NCI-H2196 (cell line): ENCODE measurements at regions not wholly inside any gene's neighbourhood (a gene's known extent, or its start where the extent isn't known, plus 50 kb on each side); places are given as distances from the start of the nearest gene placed in this dataset.
"Not testable (repeated sequence)": the region's sequence is repeated elsewhere in the genome, so short reads cannot be mapped to it uniquely, and the experiment has no call there.

Source experiments
- DNase-seq: peaks from one replicate; lab custom pipeline; 2025; ENCODE audit not compliant: unreplicated experiment; lab: John Stamatoyannopoulos, UW

DNA sequence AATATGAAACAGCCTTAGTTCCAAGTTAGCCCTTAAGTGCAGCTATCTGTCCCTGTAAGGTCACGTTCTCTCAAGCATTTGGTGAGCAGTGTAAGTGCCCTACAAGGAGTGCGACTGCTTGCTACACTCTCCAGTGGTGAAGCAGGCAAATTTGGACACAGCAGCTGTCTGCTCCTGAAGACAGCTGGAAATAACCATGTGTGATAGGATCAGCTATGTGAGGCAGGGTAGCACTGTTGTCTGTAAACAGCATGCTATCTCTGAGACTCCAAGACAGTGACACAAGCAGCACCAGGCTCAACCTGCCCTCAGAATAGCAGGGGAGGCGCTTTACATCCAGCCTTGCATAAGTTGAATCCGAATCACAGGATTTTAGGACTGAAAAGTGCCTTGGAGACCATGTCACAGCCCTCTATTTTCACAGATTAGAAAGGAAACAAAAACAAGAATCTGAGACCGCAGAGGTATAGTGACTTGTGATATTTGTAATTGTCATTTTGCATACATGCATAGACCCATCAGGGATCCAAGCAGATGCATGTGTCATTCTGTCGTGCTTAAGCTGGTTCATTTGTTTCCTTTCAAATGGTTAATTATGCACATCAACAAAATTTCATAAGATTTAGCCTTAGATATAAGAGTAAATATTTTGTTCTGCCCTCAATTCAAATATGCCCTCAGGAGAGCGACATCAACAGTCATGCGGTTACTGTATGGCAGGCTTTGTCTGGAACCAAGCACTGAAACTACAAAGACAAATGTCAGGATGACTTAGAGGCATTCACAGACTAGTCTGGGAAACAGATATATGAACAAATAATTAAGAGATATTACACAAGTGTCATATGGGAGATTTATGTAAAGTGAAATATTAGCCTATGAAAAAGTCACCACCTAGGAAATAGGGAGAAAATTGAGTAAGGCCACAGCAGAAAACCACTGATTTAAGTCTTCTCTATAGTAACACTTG lies 134.9 kb upstream of the NRIP1 start:
- no peak for DNase-seq

DNA sequence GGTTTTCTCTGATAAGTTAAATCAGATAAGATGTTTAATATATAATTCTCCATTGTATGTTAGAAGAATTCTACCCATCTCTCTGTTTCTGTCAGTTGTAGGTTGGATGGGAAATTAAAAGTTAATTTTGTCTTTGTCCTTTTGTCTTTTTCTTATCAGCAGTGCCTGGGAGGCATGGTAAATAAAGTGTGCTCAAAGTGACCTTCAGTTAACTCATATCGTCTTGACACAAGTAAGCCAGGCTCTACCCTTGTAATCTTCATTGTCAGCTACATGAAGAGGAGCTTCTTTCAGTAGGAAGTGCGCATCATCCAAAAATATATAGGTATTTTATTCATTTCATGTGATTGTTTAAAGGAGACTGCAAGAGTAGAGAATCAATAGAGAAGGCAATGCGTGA lies 138.9 kb upstream of the NRIP1 start:
- DNase-seq: no peak

DNA sequence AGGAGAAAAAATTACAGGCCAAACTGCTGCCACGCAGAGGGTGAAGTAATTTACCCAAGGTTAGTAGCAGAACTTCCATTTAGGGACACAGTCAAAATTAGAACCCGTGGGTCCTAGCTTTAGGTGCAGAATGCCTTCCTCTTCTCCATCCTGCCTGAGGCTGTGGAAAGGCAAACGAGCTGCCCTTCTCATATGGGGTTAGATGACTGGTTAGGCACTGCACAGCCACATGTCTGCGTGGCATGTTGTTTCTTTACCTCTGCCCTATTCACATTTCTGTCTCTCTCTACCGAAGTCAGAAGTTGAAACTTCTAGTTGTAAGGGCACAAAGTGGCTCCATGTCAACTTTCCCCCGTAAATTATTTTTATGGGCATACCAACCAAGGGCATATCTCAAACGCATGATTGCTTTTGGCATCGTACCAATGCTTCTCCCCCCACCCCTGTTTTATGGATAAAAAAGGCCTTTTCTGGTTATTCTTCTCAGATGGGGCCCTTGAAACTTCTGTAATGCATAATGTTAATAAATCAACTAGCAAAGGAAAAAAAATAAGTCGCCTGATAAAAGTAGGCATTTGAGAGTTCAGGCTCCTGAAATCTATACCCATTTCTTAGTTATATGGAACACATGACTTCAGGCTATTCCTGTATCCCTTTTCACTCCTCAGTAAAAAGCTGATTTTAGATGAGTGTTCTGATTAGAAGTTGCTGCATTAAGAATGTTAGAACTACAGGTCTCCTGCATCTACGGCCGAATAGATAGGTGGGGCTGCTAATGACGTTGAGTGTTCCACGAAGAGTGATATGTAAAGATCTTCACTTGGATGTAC lies 139.6 kb upstream of the NRIP1 start:
- no peak for DNase-seq

DNA sequence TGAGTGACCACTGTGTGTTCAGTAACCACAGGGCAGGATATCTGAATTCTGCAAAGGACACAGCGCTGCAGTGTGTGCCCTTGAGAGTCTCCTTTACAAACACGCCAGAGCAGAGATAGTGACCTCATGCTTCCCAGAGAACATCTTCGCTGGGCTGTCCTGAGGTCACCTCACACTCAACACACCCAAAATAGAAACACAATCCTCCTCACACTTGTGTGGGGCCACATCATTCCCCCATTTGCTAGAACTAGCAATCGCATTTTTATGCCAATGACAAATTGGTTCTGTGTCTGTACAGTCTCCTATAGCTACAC lies 140.1 kb upstream of the NRIP1 start:
- no peak for DNase-seq

DNA sequence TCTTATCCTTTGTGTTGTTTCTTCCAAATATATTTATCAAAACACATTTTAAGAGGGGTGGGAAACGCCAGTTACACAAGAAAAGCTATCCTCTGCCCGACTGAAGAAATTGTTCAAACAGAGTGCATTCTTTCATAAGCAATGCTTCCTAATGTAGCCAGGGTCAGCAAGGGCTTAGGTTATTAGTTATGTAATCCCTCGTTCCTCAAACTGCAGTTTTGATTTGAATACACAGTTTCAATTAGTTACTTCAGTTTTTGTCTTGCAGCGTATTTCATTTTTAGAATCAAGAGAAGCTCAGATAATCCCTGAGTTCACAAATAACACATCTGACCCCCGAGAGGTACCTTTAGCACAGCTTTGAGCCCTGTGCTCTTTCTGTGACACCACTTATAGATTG lies 141.7 kb upstream of the NRIP1 start:
- DNase-seq: no peak

DNA sequence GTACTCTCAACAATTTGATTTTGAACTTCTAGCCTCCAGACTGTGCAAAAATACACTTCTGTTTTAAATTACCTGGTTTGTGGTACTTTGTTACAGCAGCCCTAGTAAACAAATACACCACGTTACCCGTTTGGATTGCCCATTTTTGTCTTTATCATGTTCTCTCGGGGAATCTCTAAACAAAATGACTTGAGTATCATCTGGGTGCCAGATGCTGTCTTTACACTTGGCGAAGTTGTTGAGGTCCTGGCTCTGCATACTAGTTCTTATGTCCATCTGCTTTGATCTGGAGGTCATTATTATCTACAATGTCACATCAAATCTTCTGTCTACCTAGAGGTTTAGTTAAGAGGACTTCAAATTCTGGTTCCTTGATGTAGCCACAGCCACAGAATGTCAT lies 142.4 kb upstream of the NRIP1 start:
- DNase-seq: no peak

DNA sequence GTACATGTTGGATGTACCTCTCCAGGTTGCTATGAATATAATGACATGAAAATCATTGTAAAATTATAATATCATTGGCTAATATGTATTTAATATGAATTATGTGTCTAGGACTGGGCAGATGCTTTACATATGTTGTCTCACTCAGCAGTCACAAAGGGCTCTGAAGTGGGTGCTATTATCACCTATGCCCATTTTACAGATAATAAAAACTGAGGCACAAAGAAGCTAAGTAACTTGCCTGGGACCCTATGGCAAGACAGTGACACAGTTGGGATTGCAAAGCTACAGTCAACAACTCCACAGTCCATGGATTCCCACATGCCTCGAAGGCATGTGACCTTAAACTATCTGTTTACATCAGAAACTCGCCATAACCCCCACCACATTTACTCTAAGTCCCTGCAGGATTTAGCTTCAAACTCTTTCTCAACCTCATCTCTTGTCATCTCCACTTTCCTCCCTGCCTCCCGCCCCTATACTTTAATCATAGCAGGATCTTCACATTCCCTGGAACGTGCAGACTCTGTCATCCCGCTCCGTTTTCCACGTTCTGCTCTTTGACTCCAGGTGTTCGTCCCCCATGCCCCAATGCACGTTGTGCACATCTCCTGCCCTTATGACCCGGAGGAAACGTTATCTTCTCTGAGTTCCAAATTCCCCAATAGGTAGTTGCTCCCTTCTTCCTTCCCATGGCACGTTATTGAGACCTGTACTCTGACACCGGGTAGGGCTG lies 143.0 kb upstream of the NRIP1 start:
- DNase-seq: no peak

DNA sequence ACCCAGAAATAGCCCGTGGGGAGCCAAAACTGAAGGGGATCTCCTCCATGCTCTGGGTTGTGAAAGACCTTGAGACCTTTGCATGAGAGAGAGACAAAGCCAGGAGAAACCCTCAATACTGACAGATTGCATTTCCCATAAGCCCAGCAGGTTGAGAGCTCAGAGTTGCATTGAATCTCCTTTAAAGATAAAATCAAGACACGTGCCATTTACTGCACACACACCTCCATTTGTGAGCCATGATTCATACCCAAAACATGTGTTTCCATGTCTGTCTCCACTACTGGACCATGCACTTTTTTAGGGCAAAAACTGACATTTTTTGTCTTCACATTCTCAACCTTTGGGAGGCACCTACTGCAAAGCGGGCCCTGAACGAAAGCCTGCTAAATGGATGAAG lies 144.0 kb upstream of the NRIP1 start:
- DNase-seq: no peak

DNA sequence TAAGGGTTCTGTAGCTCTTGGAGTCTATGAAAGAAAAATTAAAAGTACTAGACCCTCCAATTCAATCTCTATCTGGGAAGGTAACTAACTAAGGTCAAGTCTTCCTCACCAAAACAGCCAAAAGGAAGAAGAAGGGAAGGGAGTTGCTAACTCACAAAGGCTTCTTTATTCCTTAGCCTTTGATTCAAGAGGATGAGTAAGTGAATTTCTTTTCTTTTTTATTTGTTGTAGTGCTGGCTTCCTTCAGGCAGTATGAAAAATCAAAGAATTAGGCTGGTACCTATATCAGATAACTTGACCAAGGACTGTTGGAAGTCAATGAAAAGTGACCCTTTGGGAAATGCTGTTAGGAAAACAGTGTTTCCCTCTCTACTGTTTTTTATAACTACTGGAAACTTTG lies 144.4 kb upstream of the NRIP1 start:
- DNase-seq: no peak

DNA sequence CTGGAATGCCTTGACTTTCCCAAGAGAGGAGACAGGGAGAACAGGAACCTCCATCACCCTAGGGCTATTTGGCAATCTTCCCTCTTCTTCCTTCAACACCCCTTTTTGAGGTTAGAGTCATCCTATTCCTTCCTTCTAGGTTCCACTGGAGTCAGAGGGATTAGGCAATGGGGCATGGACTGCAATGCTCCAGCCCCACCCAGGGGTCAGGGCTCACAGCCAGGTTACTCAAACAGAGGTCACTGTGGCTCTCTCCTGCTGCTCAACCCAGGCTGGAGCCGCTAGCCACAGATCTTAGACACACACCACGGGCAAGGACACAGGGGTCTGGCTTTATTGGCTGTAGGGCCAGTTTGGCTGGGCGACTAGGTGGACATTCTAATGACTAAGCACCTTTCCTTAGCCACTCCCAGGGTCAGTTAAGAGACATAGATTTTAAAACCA lies 145.5 kb upstream of the NRIP1 start:
- DNase-seq: no peak

DNA sequence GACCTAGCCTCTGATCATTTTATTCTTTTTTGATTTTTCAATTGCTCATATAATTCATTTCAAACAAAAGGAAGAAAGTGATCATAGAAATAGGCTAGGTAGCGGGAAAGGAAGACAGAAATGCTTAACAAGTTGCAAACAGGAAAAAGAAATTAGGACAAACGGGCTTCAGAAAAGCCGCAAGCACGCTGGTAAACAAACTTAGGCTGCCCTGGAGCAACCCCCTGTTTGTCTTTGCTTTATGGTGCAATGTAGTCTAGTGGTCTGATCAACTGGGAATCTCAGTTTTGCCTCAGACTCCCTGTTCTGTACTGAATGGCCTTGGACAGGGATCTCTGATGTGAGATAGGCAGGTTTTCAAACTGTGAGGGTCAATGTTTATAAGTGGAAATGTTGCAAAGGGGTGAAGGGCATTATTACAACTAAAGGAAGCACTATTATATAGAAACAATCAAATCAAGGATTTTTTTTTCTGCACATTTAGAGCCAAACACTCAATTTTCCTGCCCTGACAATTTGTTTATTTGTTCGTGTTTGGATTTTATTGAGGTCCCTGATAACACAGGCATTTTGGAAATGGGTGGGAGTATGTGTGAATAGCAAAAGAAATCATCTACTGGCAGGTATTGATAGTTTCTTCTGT lies 146.8 kb upstream of the NRIP1 start:
- no peak for DNase-seq

DNA sequence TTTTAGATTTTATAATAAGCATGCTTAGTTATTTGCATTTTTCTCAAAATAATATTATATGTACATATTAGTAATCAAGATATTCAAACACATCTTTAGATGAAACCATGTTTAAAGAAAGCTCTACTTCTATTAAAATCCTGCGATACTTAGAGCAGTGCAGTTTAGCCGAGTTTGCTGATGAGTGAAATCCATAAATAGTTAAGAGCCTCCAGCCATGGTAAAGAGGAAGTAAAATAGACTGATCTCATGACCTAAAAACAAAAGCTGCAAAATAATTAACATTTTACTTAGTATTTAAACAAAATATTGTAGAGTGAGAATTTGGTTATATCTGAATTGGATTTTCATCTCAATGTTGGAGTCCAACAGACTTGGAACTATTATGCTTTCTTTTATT lies 147.4 kb upstream of the NRIP1 start:
- DNase-seq: no peak

DNA sequence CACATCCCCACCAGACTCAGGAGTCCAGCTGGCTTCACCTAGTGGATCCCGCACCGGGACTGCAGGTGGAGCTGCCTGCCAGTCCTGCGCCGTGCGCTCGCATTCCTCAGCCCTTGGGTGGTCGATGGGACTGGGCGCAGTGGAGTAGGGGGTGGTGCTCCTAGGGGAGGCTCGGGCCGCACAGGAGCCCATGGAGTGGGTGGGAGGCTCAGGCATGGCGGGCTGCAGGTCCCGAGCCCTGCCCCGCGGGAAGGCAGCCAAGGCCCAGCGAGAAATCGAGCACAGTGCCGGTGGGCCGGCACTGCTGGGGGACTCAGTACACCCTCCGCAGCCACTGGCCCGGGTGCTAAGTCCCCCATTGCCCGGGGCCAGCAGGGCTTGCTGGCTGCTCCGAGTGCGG lies 153.7 kb upstream of the NRIP1 start:
- not testable (repeated sequence) for DNase-seq

DNA sequence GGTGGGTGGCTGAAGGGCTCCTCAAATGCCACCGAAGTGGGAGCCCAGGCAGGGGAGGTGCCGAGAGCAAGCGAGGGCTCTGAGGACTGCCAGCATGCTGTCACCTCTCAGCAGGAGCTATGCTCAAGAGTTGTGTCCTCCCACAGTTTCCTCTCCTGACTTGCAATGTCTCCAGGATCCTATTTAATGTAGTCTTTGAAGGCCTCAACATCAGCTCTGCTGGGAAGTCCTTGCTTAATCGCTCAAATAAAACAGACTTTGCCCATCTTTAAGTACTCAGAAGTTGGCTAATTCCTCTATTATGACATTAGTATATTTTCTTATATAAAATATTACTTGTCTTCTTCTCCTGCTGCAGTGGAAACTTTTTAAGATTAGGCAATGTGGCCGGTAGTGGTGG lies 154.2 kb upstream of the NRIP1 start:
- DNase-seq: no peak

DNA sequence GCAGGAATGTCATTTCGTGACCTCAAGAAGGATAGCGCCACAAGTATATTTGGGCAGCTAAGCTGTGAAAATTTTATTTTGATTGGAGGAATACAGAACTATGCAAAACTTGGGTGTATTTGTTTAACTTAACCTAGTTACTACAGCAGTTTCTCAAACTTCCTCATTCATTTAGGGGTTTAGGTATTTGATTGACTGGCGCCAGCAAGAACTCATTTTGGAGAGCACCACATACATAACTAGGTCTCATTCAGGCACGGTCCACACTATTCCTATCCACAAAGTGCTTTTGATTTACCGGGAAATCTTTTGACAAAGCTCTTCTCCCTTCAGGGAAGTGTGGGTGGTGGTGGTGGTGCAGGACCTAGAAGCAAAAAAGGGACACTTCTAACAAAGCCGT lies 155.1 kb upstream of the NRIP1 start:
- no peak for DNase-seq

DNA sequence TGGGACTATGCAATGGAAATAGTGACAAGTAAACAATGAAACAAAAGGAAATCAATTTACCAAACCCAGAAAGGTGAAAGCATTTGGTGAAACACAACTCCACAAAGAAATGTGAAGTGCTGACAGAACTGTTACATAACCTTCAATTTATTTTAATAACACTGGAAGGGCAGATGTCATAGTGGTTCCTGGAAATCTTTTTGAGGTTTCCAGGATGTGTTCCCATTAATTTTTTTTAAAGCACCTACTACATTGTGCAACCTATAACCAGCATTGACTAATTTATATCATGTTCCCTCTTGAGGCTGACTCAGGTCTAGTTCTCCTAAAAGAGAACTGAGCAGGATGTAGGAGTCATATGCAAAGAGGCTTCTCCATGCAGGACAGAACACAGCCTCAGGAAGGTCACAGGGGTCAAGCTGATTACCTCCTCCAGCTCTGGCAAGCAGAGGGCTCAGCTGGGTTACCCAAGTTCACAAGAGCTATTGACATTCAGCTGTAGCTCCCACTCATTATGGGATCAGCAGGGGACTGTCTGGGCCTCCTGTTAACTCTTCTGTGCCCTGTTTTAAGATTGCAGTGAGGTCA lies 157.1 kb upstream of the NRIP1 start:
- peak; percentile 21 for DNase-seq

DNA sequence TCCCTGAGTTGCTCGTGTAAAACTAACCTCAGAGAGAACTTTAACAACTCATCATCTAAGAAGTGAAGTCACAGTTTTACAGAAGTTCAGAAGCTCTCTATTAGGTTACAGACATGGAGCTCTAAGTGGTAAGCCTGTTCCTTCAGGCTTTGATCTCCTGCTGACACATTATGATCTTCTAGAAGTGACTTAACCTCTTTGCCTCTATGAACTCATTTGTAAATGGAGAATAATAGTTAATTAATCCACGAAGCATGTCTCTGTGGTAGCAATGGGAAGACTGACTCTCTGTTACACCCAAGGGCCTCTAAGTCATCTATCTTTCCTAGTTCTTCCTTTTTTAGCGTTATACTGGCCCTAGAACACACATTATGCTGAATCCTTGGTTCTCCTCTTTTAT lies 157.9 kb upstream of the NRIP1 start:
- DNase-seq: no peak

DNA sequence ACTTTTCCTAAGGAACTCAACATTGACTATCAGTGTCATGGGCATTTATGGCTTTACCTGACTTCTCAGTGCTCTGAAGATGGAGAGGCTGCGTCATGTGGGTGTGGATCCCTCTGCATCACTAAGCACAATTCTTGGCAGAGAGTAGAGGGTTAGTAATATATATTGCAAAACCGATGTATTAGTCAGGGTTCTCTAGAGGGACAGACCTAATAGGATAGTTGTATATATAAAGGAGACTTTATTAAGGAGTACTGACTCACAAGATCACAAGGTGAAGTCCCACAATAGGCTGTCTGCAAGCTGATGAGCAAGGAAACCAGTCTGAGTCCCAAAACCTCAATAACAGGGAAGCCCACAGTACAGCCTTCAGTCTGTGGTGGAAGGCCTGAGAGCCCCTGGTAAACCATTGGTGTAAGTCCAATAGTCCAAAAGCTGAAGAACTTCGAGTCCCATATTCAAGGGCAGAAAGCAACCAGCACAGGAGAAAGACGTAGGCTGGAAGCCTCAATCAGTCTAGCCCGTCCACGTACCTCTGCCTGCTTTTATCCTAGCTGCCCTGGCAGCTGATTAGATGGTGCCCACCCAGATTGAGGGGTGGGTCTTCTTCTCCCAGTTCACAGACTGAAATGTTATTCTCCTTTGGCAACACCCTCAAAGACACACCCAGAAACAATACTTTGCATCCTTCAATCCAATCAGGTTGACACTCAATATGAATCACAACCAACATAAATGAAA lies 159.7 kb upstream of the NRIP1 start:
- DNase-seq: no peak

DNA sequence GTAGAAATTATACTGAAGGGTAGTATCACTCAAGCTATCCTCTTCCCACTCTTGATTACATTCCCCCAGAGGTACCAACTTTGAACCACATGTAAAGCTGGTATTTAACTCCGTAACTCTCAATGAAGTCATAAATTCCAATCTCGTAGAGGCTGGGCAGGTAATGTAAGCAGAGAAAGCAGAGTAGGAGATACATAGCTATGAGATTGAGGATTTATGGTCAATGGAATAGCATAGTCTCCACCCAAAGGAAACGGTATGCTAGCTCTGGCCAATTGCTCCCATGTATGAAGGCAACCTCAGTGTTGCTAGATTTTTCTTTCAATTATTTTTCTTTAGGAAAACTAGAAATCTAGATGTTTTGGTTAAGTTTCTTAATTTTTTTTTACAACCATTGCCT lies 163.1 kb upstream of the NRIP1 start:
- no peak for DNase-seq

DNA sequence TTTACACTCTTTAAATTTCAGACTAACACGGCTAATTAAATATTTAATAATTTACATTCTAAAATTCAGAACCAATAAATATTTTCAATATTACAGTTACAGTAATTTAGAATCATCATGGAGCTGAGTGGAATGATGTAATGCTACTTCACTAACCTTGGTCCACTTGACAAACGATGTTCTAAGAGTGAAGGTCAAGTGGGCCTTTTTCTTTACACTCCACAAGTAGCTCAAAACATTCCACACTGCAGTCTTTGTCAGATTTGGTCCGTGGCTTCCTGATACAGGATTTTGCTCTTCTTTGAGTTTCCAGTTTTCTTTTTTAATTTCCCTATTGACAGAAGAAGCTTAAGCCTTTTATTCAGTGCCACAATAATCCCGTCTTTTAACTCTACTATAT lies 164.6 kb upstream of the NRIP1 start:
- DNase-seq: no peak
